Suprapubic skin (tissue), 4 donors: ENCODE measurements at regions not wholly inside any gene's neighbourhood (a gene's known extent, or its start where the extent isn't known, plus 50 kb on each side); places are given as distances from the start of the nearest gene placed in this dataset.

Experiments used
- DNase-seq, 2 donors: peaks; one replicate each; pipeline ENCODE4 v3.0.0-alpha.2; 2019; ENCODE audit warnings: low spot score in 2 of 2
- H3K27ac ChIP-seq: fragments of 200-600 bp; sonication (generic); one replicate; pipeline ENCODE4 v1.5.1; 2019
- H3K27me3 ChIP-seq: fragments of 200-600 bp; sonication (generic); one replicate; pipeline ENCODE4 v1.5.1; 2019
- H3K36me3 ChIP-seq: fragments of 200-600 bp; sonication (generic); one replicate; pipeline ENCODE4 v1.5.1; 2019
- H3K4me1 ChIP-seq: fragments of 200-600 bp; sonication (generic); one replicate; pipeline ENCODE4 v1.5.1; 2019
- H3K4me3 ChIP-seq: fragments of 200-600 bp; sonication (generic); one replicate; pipeline ENCODE4 v1.5.1; 2019; ENCODE audit warnings: mild to moderate bottlenecking
- H3K9me3 ChIP-seq: fragments of 200-600 bp; sonication (generic); one replicate; pipeline ENCODE4 v1.5.1; 2019
- CTCF ChIP-seq, 2 donors: fragments of 200-600 bp in 1 of 2; fragments of 450-650 bp in 1 of 2; sonication (generic) in 1 of 2; IDR thresholded peaks; one replicate each; pipeline ENCODE4 v1.5.1; 2016 to 2019; ENCODE audit warnings: antibody characterized with exemption in 2 of 2, mild to moderate bottlenecking in 1 of 2, moderate library complexity in 1 of 2
- EP300 ChIP-seq: sonication (generic); formaldehyde crosslinking; IDR thresholded peaks from one replicate; pipeline ENCODE4 v1.6.1; 2017; ENCODE audit warnings: antibody characterized with exemption
- POLR2A ChIP-seq, 2 donors: fragments of 450-650 bp; IDR thresholded peaks; one replicate each; pipeline ENCODE4 v1.6.1; 2017; ENCODE audit warnings: antibody characterized with exemption in 2 of 2, mild to moderate bottlenecking in 2 of 2, moderate library complexity in 2 of 2
- POLR2AphosphoS5 ChIP-seq, 3 donors: sonication (generic); formaldehyde crosslinking; IDR thresholded peaks; one replicate each; pipeline ENCODE4 v1.6.1; 2017; ENCODE audit warnings: antibody characterized with exemption in 3 of 3
- WGBS: methylation state at CpG from one replicate; pipeline ENCODE4 v1.1.5; 2018; 5-methylcytosine and 5-hydroxymethylcytosine counted together

GRCh38 chr3:87350367-87351199, 74.2 kb upstream of the POU1F1 start:
- H3K27ac ChIP-seq: no peak overlapping the region
- H3K4me1 ChIP-seq: peaks cover 4% of the 10 kb centered on the region
- no peaks in the 10 kb centered on the region for H3K27me3 ChIP-seq
- H3K36me3 ChIP-seq: no peaks in the 10 kb centered on the region
- WGBS: 21% methylated on average over 8 of the region's 9 CpGs
- H3K4me3 ChIP-seq: no peak overlapping the region
- no peak for TF ChIP-seq EP300
- TF ChIP-seq POLR2A (IDR thresholded peaks at IDR 0.05): no peak
- peak; percentile 19 to 83 for TF ChIP-seq CTCF (IDR thresholded peaks at IDR 0.05)
- TF ChIP-seq POLR2AphosphoS5 (IDR thresholded peaks at IDR 0.05): no peak
- no peaks in the 10 kb centered on the region for H3K9me3 ChIP-seq
- no peak for DNase-seq

DNA sequence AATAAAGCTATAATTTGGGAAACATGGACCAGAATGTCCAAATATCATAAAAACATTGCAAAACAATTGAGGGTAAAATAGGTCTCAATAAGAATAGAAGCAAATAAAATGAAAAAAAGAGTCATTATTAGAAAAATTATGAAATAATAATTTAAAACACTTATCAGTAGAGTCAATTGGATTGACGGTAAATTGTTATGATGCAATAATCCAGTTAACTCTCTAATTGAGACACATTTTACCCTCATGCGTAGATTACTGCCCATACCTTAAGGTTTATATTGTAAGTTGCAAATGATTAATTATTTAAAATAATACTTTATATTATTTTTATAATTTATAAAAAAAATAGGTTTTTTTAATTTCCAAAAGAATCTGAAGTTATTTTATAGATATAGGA, 73.4 kb upstream of the POU1F1 start:
- Histone ChIP-seq H3K27ac (no peak overlapping the region), H3K4me3 (no peak overlapping the region), H3K36me3 (no peaks in the 10 kb centered on the region), H3K9me3 (no peaks in the 10 kb centered on the region), H3K27me3 (no peaks in the 10 kb centered on the region), H3K4me1 (peaks cover 4% of the 10 kb centered on the region)
- no peak for DNase-seq
- TF ChIP-seq CTCF (IDR thresholded peaks at IDR 0.05) (no peak), EP300 (no peak), POLR2A (IDR thresholded peaks at IDR 0.05) (no peak)
- 92% methylated on average over 2 of the region's 2 CpGs for WGBS

DNA sequence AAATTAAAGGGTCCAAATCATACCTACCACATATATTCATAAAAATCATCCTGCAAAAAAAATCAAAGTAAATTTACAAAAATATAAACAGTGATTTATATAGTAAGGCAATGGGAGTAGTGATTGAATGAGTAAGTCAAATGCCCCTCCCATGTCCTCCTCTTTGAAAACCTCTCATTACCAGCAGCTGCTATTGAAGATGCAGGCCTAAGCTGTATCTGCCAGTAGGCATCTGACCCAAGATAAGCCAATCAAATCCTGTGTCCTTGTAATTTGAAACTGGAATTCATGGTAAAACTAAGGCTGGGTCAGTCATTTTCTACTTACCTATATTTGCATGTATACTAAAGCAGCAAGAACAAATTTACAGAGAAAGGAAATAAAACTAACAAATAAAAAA, 60.4 kb upstream of the POU1F1 start:
- no peaks in the 10 kb centered on the region for H3K36me3 ChIP-seq
- H3K27me3 ChIP-seq: no peaks in the 10 kb centered on the region
- no peak overlapping the region for H3K27ac ChIP-seq
- H3K9me3 ChIP-seq: no peaks in the 10 kb centered on the region
- TF ChIP-seq EP300 (no peak), CTCF (IDR thresholded peaks at IDR 0.05) (no peak), POLR2AphosphoS5 (IDR thresholded peaks at IDR 0.05) (no peak), POLR2A (IDR thresholded peaks at IDR 0.05) (no peak)
- H3K4me1 ChIP-seq: no peaks in the 10 kb centered on the region
- H3K4me3 ChIP-seq: no peak overlapping the region
- no peak for DNase-seq

GRCh38 chr3:87335931-87336330, 59.5 kb upstream of the POU1F1 start:
- Histone ChIP-seq H3K27me3 (no peaks in the 10 kb centered on the region), H3K4me1 (no peaks in the 10 kb centered on the region), H3K36me3 (no peaks in the 10 kb centered on the region), H3K27ac (no peak overlapping the region), H3K4me3 (no peak overlapping the region), H3K9me3 (no peaks in the 10 kb centered on the region)
- no peak for DNase-seq
- TF ChIP-seq POLR2A (IDR thresholded peaks at IDR 0.05): no peak
- WGBS: 81% methylated on average over 1 of the region's 1 CpG

- no peak for TF ChIP-seq POLR2A (IDR thresholded peaks at IDR 0.05)
- no peak for TF ChIP-seq POLR2AphosphoS5 (IDR thresholded peaks at IDR 0.05)
- no peak for TF ChIP-seq CTCF (IDR thresholded peaks at IDR 0.05)
- no peak for TF ChIP-seq EP300
- DNase-seq: no peak
- H3K4me1 ChIP-seq: no peaks in the 10 kb centered on the region
- WGBS: 57% methylated on average over 5 of the region's 5 CpGs
- H3K27me3 ChIP-seq: no peaks in the 10 kb centered on the region
- H3K9me3 ChIP-seq: no peaks in the 10 kb centered on the region
- H3K36me3 ChIP-seq: no peaks in the 10 kb centered on the region
- no peak overlapping the region for H3K27ac ChIP-seq
- no peak overlapping the region for H3K4me3 ChIP-seq
Observed at GRCh38 chr3:87333393-87333892, 57.1 kb upstream of the POU1F1 start.

- Histone ChIP-seq H3K36me3 (no peaks in the 10 kb centered on the region), H3K27me3 (no peaks in the 10 kb centered on the region), H3K4me3 (no peak overlapping the region), H3K4me1 (no peaks in the 10 kb centered on the region), H3K27ac (no peak overlapping the region), H3K9me3 (no peaks in the 10 kb centered on the region)
- no peak for TF ChIP-seq EP300
- no peak for TF ChIP-seq POLR2AphosphoS5 (IDR thresholded peaks at IDR 0.05)
- TF ChIP-seq POLR2A (IDR thresholded peaks at IDR 0.05): no peak
- TF ChIP-seq CTCF (IDR thresholded peaks at IDR 0.05): no peak
- WGBS: 80% methylated on average over 6 of the region's 6 CpGs
- no peak for DNase-seq
Observed at GRCh38 chr3:87332789-87333188, 56.4 kb upstream of the POU1F1 start.
